NCI-H82 (cell line): ENCODE measurements at regions not wholly inside any gene's neighbourhood (a gene's known extent, or its start where the extent isn't known, plus 50 kb on each side); places are given as distances from the start of the nearest gene placed in this dataset.

ENCODE experiments used
- DNase-seq: peaks from one replicate; lab custom pipeline; 2025; lab: John Stamatoyannopoulos, UW

DNA sequence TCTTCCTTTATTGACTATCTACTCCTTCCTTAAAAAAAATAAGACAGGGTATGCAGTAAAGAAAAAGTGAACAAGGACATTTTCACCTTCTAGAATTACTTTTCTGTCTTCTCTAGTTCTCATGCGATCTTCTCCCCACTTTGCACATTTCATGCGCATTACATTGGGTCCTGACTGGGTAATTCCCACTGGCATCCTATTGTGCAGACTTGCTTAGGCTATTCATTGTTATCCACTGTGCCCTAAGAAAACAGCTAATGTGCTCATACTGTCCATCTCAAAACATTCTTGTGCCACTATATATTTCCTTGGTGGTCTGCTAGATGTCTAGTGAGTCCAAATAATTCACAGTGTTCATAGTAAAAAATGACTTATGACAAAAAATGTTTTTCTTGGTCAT lies 447.4 kb upstream of the ROBO1 start:
- no peak for DNase-seq

DNA sequence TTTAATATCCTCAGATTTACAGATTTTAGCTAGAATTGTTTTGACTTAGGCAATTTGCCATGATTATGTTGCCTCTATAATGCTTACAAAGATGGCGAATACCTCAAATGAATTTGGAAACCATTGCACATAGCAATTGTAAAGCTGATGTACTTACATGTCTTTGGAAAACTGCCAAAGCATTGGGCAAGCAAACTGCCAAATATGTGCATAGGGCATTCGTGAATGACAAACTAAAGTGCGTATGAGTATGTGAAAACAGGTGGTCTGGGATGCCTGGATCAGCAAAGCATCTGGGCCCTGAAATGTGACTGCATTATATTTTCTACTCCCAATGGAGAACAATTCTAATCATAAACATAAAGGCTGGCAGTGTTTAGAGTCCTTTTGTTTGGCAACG lies 445.3 kb upstream of the ROBO1 start:
- peak; percentile 1 for DNase-seq

DNA sequence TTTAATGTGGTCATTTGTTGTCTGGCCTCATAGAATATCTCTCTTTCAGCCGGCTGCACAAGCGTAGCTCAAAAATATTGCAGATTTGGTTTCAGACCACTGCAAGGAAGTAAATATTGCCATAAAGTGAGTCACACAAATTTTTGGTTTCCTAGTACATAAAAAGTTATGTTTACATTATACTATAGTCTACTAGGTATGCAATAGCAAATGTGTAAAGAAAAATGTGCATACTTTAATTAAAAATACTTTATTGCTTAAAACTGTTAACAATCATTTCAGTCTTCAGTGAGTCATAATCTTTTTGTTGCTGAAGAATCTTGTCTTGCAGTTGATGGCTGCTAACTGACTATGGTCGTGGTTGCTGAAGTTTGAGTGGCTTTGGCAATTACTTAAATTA lies 425.1 kb upstream of the ROBO1 start:
- DNase-seq, result no peak

DNA sequence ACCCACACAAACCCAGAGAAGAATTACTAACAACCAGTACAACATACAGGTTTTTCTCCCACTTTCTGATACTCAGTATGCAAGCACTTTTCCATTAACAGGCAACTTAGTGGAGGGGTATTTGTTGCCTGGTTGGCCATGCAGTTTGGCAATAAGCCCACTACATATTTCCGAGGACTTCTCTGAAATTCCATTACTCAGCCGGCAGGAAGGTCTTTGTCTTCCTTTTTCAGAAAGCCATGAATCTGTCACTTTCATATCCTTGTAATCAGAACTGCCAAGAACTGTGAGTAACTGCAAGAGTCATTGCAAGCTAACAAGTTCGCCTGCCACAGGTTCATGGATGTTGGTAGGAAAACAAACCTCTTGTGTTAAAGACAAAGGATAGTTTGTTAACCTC lies 422.3 kb upstream of the ROBO1 start:
- DNase-seq, result no peak

DNA sequence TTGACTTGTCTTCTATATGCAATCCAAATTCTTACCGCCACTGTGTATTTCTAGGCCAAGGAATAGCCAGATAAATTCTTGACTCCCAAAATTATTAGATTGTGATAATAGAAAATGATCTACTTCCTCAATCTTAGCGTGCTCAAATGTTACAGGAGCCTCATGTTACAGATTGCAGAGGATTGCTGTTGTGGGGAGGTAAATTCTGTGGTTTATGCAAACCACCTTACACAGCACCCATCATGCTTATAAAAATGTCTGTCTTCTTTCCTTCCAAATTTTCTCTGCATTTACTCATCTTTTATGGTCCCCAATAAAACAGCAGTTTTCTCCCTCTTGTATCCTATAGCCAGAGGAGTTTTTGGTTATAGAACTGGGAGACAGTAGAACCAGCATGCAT lies 420.2 kb upstream of the ROBO1 start:
- no peak for DNase-seq

DNA sequence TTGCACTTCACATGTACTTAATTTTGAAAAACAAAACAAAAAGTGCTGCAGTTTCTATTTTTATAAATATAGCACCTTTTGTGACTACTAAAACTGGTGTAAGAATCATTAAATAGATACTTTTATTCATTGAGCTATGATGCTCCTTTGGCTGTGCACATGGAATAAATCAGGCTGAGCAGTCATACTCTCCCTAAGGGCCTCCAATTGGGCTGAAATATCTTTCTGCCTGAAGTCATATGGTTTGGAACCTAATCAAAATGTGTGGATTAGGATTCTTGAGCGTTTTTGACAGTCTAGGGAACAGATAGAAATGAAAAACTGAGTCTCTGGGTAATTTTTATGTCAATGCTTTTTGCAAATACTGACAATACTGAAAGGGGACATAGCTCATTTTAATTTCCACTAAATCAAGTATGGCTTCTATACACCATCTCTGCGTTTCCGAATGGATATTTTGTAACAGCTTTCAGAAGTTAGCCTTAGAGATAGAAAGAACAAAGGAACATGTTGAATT lies 392.2 kb upstream of the ROBO1 start:
- no peak for DNase-seq

DNA sequence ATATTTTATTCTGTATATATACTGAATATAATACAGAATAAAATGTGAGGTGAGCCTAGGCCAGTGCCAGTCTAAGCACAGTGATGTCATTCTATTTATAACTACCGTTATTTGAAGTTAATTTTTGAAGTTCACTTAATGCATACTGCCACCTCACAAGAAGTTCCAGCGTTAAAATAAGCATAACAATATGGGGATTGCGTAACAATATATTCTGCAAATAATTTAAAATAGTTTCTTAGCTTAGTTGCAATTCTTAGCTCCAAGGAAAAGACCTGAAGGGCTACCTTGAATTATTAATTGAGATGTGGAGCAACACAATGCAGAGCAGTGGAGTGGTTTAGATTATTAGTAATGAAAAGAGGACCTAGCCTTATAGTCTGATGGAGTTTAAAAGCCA lies 390.5 kb upstream of the ROBO1 start:
- no peak for DNase-seq

DNA sequence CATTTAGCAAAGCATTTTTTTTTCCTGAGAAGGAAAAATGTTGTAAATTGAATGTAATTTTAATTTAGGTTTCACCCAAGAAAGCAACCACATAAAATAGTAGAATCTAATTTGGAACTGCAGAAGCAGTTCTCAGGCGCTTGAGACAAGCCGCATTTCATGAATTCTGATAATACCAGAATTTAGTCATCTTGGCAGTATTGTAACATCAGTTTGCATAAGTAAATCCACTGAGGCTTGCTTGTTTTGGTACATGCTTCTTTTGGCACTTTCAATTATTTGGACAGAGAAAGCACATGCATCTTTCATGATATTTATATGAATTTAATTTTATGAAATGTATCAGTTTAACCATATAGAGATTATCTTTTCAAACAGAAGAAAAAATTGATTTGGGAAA lies 389.7 kb upstream of the ROBO1 start:
- no peak for DNase-seq

DNA sequence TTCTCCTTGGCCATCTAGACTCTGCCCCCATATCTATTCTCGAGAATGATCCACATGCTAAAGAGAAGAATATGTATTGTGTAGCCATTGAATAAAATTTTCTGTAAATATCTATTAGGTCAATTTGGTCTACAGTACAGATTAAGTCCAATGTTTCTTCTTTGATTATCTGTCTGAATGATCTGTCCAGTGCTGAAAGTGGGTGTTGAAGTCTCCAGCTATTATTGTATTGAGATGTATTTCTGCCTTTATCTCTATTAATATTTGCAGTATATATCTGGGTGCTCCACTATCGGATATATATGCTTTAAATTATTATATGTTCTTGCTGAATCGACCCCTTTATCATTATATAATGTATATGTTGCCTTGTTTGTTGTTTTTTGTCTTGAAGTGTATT lies 384.9 kb upstream of the ROBO1 start:
- DNase-seq, result no peak

DNA sequence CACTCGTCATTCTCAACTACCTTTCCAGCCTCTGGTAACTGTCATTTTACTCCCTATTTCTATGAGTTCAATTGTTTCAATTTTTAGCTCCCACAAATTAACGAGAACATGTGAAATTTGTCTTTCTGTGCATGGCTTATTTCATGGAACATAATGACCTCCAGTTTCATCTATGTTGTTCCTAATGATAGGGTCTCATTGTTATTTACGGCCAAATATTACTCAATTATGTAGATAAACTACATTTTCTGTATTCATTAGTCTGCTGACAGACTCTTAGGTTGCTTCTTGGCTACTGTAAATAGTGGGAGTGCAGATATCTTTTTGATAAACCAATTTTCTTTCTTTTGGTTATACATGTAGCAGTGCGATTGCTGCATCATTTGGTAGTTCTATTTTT lies 374.9 kb upstream of the ROBO1 start:
- DNase-seq, result no peak

DNA sequence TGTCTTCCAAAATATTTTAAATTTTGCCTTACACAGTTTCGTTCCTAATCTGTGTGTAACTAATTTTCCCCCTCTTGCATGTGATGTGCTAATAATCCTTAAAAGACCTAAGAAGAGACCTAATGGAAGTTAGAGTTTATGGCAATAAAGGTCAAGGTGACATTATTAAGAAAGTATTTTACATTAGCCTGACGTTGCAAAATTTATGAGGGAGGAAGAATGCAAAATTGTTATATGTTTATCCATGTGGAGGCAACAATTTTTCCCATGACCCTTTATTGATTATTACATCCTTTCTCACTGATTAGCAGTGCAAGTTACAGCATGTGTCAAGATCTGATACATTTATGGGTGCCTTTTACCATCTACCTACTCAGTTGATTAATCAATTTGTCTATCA lies 373.8 kb upstream of the ROBO1 start:
- DNase-seq, result no peak

DNA sequence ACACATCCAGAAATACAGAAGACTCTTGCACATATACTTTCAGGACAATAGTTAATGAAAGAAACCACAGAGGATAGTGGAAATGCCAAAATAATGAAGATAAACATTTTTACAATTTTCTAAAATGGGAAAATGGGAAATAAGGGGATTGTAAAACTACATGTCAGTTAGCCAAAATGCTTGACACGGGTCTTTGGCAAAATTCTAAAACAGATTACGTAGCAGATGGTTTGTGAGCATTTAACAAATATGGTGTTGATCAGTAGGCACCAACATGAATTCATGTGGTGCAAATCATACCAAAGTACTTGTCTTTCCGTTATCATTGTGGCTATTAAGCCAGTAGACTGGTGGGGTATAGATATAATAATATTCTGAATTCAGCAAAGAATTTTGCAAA lies 348.5 kb upstream of the ROBO1 start:
- DNase-seq, result no peak

DNA sequence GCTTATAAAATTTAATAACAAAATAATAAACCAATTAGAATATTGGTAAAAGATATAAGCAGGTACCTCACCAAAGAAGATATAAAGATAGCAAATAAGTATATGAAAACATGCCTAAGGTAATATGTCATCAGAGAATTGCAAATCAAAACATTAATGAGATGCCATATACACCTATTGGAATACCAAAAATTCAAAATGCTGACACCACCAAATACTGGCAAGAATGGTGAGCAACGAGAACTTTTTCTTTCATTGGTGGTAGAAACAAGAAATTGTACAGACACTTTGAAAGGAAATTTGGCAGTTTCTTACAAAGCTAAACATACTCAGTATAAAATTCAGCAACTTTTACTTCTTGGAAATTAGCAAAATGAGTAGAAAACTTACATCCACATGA lies 346.9 kb upstream of the ROBO1 start:
- DNase-seq, result no peak

DNA sequence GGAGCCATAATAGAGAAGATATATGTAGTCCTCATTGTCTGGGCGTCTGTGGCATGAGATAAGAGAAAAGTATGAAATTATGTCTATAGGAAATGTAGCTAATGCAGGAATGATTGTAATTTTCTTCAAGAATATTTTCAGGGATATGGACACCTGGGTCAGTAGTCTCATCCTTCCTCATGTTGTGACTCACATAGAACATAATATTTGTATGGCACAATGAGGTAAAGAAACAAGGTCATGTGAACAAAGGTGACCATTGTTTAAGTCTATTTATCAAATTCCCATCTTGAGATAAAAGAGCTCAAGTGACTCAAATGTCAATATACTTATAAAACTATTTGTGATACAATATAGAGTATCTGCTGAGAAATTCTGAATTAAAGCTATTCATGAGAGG lies 345.5 kb upstream of the ROBO1 start:
- DNase-seq, result no peak

DNA sequence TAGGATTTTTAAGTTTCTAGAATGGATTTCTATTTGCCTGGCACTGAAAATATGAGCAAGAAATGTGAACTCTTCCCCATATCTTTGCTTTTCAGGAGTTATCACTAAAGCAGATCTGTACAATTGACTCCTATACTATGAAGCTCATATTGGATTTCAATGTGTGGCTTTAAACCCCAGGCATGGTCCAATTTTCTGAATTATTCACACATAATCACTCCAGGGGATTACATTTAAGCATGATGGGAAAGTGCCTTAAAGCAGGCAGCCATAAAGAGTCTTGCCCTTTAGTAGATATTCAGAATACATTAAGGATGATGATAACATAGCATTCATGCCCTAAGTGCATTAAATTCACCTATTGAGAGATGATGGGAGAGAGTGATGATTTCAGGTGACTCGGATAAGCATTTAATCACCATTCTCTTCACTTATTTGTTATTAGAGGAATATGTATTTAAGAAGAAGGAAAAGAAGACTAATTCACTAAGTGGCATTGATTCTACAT lies 331.8 kb upstream of the ROBO1 start:
- DNase-seq, result no peak

DNA sequence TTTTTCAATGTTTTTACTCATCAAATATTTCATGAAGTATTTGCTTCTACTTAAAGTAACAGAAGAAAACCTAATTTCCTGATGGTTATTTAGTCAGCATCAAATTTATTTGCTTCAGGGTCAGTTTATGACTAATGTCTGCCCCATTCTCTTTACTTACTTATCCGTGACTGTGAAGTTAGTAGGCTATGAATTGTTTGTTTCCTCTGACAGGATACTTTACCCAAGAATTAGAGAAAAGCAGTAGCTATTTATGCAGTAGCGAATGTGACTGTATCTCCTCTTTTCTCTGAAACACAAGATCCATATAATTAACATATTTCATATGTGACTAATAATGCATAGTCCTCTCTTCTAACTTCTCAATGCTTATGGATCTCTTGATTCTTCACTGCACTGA lies 329.9 kb upstream of the ROBO1 start:
- DNase-seq, result no peak

DNA sequence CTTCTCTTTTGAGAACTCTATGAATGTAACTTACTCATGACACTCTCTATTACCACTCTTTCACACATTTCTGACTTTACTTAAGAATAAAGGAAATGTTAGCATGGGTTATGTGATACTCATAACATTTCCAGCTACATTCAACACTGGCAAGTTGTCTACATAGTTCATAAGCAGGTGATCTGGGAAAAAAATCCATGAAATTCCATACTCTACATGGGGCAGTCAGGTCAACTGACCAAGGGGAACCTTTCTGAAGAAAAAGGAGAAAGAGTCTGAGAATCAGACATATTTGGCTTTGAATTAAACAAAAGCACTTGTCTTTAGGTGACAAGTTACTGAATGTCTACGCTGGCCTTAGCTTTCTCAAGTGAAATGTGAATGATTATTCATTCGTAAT lies 329.1 kb upstream of the ROBO1 start:
- no peak for DNase-seq

DNA sequence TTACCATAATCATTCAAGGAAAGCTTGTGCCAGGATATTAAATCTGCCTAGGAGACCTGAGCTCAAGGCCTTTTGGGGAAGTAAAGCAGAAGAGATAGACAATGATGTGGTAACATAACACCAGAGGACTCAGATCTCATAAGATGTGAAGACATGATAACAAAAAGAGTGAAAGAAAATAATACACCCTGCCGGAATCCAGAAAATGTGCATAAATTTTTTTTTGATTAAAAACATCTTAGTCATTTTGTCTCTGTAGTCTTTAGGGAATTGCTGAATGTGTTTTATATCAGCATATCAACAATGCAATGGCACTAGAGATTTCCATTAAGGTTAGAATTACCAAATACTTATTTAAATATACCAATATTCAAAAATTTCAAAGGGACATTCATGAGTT lies 326.8 kb upstream of the ROBO1 start:
- no peak for DNase-seq

DNA sequence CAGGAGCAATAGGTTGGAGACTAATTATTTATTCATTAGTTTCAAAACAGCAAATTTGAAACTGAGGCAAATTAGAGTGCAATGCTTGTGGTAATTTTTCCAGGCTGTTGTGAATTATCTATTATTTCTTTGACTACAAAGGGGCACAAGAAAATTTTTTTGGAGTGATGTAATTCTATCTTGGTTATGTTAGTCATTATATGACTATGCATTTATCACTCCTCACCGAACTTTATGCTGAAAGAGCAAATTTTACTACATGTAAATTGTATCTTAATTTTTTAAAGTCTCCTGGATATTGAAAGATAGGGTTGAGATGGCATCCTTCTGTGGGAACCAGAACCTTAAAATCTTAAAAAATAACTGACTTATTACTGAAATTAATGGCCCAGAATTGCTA lies 320.0 kb upstream of the ROBO1 start:
- DNase-seq, result no peak

DNA sequence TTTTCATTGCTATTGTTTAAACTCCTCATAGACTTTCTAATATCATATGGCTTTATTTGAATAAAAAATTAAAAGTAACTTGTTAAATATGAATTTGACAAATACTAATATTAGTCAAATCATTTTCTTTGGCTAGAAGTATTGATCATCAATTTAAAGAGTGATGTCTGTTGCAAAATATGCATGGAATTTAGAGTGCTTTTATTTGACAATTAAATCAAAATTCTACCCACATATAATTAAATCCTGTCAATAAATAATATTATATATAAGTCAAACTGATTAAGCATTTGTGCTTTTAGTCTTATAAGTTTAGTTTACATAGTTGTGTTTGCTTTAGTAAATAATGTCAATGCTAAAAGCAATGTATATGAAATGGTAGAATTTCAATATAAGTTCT lies 318.6 kb upstream of the ROBO1 start:
- DNase-seq, result no peak

DNA sequence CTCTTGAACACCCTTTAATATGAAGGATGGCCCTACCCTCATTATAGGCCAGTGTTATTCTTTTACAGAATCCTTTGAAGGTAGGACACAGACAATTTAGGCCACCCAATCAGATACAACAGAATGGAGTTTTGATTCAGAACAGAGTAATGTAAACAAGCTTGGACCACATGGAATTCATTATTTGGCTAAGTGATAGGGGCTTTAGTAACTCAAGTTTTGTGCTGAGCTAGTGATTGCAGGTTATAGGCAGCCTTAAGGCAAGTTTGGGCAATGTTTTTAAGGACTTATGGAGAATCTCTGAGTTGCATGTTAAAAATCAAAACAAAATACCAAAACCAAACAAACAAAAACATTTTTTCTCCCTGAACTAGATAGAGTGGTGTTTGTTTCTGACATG lies 312.1 kb upstream of the ROBO1 start:
- no peak for DNase-seq

DNA sequence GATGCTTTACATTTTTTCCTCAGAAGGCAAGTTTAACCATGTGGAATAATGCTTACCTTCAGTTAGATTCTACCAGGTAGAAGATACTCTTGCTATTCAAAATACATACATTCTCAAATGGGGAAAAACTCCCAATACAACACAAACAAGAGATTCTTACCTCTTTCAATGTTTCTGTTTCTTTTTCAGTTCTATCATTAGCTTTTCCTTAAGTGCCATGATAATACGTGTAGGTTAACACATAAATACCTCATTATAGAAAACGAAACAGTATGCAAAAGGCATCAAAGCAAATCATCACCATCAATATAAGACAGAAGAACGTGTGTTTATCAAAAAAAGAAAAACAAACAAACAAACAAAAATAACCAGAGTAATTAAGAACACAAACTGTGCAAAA lies 300.7 kb upstream of the ROBO1 start:
- DNase-seq, result no peak

DNA sequence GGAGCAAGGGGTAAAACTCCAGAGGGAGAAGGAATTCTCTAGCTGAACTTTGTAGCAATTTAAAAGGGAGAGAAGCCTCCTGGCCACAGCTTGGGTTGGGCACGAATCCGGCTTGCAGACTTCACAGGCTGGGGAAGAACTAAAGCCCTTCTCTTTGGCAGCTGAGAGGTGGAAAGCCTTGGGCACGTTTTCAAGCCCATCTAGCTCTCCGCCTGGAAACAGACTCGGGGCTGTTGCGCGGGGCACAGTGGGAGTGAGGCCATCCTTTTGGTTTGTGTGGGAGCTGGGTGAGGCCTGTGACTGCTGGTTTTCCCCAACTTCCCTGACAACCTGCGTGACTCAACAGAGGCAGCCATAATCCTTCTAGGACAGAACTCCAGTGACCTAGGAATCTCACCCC lies 295.7 kb upstream of the ROBO1 start:
- DNase-seq, result no peak

DNA sequence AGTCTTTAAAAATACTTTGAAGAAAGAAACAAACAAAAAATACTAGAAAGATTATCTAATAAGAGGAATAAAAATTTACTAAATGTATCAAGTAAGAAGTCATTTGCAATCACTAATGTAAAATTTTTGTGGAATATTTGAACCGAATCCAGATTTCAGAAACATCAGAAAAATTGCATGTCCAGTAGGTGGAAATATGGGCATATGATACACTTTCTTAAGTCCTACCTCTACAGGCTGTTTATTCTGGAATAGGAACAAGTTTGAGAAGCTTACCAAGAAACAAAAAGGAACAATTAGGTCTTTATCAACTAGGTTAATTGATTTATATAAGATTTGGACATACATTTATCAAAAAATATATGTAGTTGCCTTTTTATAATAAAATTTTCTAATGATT lies 292.9 kb upstream of the ROBO1 start:
- DNase-seq, result no peak

DNA sequence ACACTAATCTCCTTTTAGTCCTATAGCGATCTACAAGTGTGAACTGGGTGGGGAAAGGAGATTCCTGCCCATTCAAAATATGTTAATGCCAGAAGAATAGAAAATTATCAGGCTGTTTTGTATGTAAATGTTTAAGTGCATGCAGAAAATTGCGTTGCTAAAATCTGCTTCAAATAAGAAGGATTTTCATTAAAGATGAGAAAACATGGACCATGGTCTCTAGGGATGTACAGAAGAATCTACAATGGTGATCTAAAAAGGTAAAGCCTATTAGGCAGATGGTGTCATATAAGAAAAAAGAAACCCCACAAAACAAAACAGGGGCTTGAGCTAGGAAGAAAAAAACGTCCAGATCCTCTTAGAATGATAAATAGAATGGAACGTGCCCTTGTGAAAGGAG lies 287.5 kb upstream of the ROBO1 start:
- DNase-seq, result peak; percentile 80
